Peyer's patch (tissue), 4 donors: ENCODE measurements at regions not wholly inside any gene's neighbourhood (a gene's known extent, or its start where the extent isn't known, plus 50 kb on each side); places are given as distances from the start of the nearest gene placed in this dataset.

Source experiments
- POLR2A ChIP-seq, 2 donors: fragments of 450-650 bp; IDR thresholded peaks; one replicate each; pipeline ENCODE4 v1.5.1; 2017; ENCODE audit warnings: antibody characterized with exemption in 2 of 2, mild to moderate bottlenecking in 2 of 2, moderate library complexity in 2 of 2
- TF ChIP-seq, protein P1 (sequence below), 6 experiments: fragments of 450-650 bp in 4 of 6; fragments of 200-600 bp in 2 of 6; sonication (generic) in 1 of 6; IDR thresholded peaks; one replicate each; pipeline ENCODE4 v1.5.1; 2017 to 2019; ENCODE audit warnings: antibody characterized with exemption in 6 of 6, mild to moderate bottlenecking in 3 of 6, moderate library complexity in 1 of 6

DNA sequence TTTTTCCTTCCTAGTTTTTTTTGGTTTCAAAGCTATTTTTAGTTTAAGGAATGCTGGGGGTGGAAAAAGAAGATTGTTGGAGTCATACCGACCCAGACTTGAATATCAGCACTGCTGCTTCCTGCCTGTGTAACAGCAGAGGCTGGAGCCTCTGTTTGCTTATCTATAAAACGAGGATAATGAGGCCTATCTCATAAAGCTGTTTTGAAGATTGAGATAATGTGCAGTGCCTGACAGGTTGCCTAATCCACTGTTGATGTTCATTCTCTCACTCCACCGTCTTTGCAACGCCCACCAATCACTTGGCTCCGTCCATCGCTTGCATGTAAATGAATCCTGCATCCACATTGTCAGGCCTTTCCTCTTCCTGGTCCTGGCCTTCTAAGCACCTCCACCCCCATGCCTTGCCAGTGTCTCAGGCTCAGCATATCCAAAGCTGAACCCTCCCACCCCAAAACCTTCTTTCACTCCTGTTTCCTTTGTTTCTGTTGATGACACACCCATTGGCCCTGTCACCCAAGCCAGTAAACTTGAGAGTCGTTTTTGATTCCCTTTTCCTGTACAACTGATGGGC lies 94.9 kb downstream of the MEX3B start:
- TF ChIP-seq, protein P1, sequence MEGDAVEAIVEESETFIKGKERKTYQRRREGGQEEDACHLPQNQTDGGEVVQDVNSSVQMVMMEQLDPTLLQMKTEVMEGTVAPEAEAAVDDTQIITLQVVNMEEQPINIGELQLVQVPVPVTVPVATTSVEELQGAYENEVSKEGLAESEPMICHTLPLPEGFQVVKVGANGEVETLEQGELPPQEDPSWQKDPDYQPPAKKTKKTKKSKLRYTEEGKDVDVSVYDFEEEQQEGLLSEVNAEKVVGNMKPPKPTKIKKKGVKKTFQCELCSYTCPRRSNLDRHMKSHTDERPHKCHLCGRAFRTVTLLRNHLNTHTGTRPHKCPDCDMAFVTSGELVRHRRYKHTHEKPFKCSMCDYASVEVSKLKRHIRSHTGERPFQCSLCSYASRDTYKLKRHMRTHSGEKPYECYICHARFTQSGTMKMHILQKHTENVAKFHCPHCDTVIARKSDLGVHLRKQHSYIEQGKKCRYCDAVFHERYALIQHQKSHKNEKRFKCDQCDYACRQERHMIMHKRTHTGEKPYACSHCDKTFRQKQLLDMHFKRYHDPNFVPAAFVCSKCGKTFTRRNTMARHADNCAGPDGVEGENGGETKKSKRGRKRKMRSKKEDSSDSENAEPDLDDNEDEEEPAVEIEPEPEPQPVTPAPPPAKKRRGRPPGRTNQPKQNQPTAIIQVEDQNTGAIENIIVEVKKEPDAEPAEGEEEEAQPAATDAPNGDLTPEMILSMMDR (IDR thresholded peaks at IDR 0.05) = no peak
- TF ChIP-seq POLR2A (IDR thresholded peaks at IDR 0.05) = no peak
